OCI-LY1 (cell line): ENCODE measurements at regions not wholly inside any gene's neighbourhood (a gene's known extent, or its start where the extent isn't known, plus 50 kb on each side); places are given as distances from the start of the nearest gene placed in this dataset.
"Not testable (repeated sequence)": the region's sequence is repeated elsewhere in the genome, so short reads cannot be mapped to it uniquely, and the experiment has no call there.

ENCODE experiments used
- H2AFZ ChIP-seq: fragments of 200-600 bp; sonication (generic), shearing (Covaris generic); 2 replicates; pipeline ENCODE4 v1.6.0; 2014; ENCODE audit warnings: antibody characterized with exemption, mild to moderate bottlenecking, low read length
- H3F3A ChIP-seq: fragments of 200-600 bp; sonication (generic), shearing (Covaris generic); 2 replicates; pipeline ENCODE4 v1.6.0; 2014; ENCODE audit warnings: mild to moderate bottlenecking, antibody characterized with exemption, low read length, moderate library complexity; ENCODE audit not compliant: insufficient read depth
- H3K27ac ChIP-seq: fragments of 200-600 bp; sonication (generic); 2 replicates; pipeline ENCODE4 v1.5.1; 2014; ENCODE audit warnings: low read length, mixed run types, mild to moderate bottlenecking, low read depth; ENCODE audit not compliant: poor library complexity, severe bottlenecking
- H3K27me3 ChIP-seq: fragments of 200-600 bp; sonication (generic); 2 replicates; pipeline ENCODE4 v1.6.0; 2014; ENCODE audit warnings: antibody characterized with exemption, mild to moderate bottlenecking, low read length, moderate library complexity; ENCODE audit not compliant: insufficient read depth
- H3K36me3 ChIP-seq: fragments of 200-600 bp; sonication (generic); 2 replicates; pipeline ENCODE4 v1.6.1; 2014; ENCODE audit warnings: mild to moderate bottlenecking, antibody characterized with exemption, low read length, moderate library complexity, mixed read lengths; ENCODE audit not compliant: insufficient read depth
- H3K4me1 ChIP-seq: fragments of 200-600 bp; sonication (generic); 2 replicates; pipeline ENCODE4 v1.5.1; 2014; ENCODE audit warnings: mild to moderate bottlenecking, low read length, moderate library complexity; ENCODE audit not compliant: insufficient read depth, severe bottlenecking
- H3K4me2 ChIP-seq: fragments of 200-600 bp; sonication (generic), shearing (Covaris generic); 2 replicates; pipeline ENCODE4 v1.6.1; 2014; ENCODE audit warnings: low read length
- H3K4me3 ChIP-seq: fragments of 200-600 bp; sonication (generic); 2 replicates; pipeline ENCODE4 v1.5.1; 2014; ENCODE audit warnings: low read length, low read depth, mild to moderate bottlenecking, mixed read lengths; ENCODE audit not compliant: poor library complexity, severe bottlenecking
- H3K79me2 ChIP-seq: fragments of 200-600 bp; shearing (Covaris generic); 2 replicates; pipeline ENCODE4 v1.6.1; 2016; ENCODE audit warnings: mixed run types, low read length, mixed read lengths; ENCODE audit not compliant: insufficient read depth
- H3K9ac ChIP-seq: fragments of 200-600 bp; sonication (generic), shearing (Covaris generic); 2 replicates; pipeline ENCODE4 v1.6.1; 2014; ENCODE audit warnings: mild to moderate bottlenecking, low read length, mixed read lengths
- H3K9me2 ChIP-seq: fragments of 200-600 bp; sonication (generic), shearing (Covaris generic); 2 replicates; pipeline ENCODE4 v1.6.1; 2014; ENCODE audit warnings: low read depth, mild to moderate bottlenecking, low read length, mixed read lengths
- H3K9me3 ChIP-seq: fragments of 200-600 bp; shearing (Covaris generic); 2 replicates; pipeline ENCODE4 v1.6.1; 2014; ENCODE audit warnings: low read length, mixed read lengths
- H4K20me1 ChIP-seq: fragments of 200-600 bp; sonication (generic), shearing (Covaris generic); 2 replicates; pipeline ENCODE4 v1.6.0; 2016; ENCODE audit warnings: mild to moderate bottlenecking, low read length; ENCODE audit not compliant: insufficient read depth
- EZH2 ChIP-seq: fragments of 200-600 bp; sonication (generic), shearing (Covaris generic); IDR thresholded peaks from 2 replicates; pipeline ENCODE4 v1.8.0; 2017; ENCODE audit warnings: borderline replicate concordance, mixed run types, mild to moderate bottlenecking, antibody characterized with exemption, low read length, moderate library complexity, mixed read lengths
- TF ChIP-seq, protein P1 (sequence below): fragments of 200-600 bp; sonication (generic), shearing (Covaris generic); IDR thresholded peaks from 2 replicates; pipeline ENCODE4 v1.5.1; 2017; ENCODE audit warnings: mild to moderate bottlenecking, antibody characterized with exemption, low read length, moderate library complexity, mixed read lengths

DNA sequence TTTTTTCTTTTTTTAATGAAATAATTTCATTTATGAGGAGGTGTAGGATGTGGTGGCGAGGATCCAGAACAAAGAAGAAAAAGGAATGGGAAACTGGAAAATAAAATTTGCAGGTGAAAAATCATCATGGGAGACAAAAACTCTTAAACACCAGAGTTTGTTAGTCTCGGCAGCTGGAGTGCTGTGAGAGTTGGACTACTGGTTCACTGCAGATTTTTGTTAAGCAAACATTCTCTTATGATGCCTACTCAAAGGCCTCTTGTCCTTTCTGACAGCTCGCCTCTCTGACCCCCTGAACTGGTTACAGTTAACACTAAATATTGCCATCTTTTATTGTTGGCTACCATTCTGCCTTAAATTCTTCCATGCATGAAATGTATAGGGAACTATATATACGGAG lies 152.4 kb upstream of the DPH6 start:
- Histone ChIP-seq H3K9ac (no peak overlapping the region), H3K36me3 (no peaks in the 10 kb centered on the region), H4K20me1 (no peaks in the 10 kb centered on the region), H3K27me3 (no peaks in the 10 kb centered on the region), H3K9me3 (no peaks in the 10 kb centered on the region), H3K4me2 (no peak overlapping the region), H3F3A (no peaks in the 10 kb centered on the region), H3K4me3 (no peak overlapping the region), H3K79me2 (no peaks in the 10 kb centered on the region), H3K9me2 (no peaks in the 10 kb centered on the region), H3K27ac (no peak overlapping the region), H3K4me1 (no peaks in the 10 kb centered on the region), H2AFZ (no peak overlapping the region)
- no peak for TF ChIP-seq EZH2
- TF ChIP-seq, protein P1, sequence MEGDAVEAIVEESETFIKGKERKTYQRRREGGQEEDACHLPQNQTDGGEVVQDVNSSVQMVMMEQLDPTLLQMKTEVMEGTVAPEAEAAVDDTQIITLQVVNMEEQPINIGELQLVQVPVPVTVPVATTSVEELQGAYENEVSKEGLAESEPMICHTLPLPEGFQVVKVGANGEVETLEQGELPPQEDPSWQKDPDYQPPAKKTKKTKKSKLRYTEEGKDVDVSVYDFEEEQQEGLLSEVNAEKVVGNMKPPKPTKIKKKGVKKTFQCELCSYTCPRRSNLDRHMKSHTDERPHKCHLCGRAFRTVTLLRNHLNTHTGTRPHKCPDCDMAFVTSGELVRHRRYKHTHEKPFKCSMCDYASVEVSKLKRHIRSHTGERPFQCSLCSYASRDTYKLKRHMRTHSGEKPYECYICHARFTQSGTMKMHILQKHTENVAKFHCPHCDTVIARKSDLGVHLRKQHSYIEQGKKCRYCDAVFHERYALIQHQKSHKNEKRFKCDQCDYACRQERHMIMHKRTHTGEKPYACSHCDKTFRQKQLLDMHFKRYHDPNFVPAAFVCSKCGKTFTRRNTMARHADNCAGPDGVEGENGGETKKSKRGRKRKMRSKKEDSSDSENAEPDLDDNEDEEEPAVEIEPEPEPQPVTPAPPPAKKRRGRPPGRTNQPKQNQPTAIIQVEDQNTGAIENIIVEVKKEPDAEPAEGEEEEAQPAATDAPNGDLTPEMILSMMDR, result no peak

DNA sequence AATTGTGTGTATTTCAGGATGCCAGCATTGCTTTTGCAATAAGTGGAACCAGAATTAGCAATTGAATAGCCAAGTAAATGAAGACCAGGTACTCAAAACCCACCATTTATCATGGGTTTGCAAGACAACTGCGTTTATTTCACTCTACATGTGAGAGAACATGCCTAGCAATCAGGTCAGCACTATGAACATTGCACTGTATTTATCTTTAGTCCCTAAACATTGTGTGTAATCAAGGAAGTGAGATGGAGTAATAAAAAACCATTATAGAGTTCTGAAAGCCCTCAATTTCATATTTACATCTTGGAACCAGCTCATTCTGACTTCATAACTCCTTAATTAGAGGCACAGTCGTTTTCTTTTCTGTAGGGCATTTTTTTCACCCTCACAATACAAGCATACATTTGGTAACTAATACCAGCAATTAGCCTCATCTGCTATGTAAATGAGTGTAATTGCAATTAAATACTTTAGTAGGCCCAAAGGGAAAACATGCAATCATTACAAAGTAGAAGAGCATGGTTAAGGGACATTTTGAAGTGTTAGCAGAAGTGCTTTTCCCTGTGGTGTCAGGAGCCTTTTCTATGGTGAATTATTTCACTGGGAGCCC lies 153.1 kb upstream of the DPH6 start:
- no peak for TF ChIP-seq EZH2
- Histone ChIP-seq H3K9ac (no peak overlapping the region), H3K4me3 (no peak overlapping the region), H3K27ac (no peak overlapping the region), H3K9me3 (no peaks in the 10 kb centered on the region), H4K20me1 (no peaks in the 10 kb centered on the region), H3K9me2 (no peaks in the 10 kb centered on the region), H3F3A (no peaks in the 10 kb centered on the region), H3K27me3 (no peaks in the 10 kb centered on the region), H3K4me1 (no peaks in the 10 kb centered on the region), H3K79me2 (no peaks in the 10 kb centered on the region), H3K4me2 (no peak overlapping the region), H3K36me3 (no peaks in the 10 kb centered on the region), H2AFZ (no peak overlapping the region)

DNA sequence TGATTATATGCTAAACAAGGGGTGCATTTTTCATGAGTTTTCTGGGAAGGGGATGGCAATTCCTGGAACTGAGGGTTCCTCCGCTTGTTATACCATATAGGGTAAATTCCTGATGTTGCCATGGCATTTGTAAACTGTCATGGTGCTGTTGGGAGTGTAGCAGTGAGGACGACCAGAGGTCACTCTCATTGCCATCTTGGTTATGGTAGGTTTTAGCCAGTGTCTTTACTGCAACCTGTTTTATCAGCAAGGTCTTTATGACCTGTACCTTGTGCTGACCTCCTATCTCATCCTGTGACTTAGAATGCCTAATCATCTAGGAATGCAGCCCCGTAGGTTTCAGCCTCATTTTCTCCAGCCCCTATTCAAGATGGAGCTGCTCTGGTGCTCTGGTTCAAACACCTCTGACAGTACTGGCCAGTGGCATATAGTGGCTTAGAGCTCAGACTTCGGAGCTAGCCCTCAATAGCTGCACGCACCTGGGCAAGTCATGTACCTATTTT lies 154.2 kb upstream of the DPH6 start:
- H3K9ac ChIP-seq, H3K9me3 ChIP-seq, H3F3A ChIP-seq, H3K4me2 ChIP-seq, H3K9me2 ChIP-seq, H3K79me2 ChIP-seq, H3K27me3 ChIP-seq, H4K20me1 ChIP-seq, H3K4me3 ChIP-seq, H3K27ac ChIP-seq, H3K4me1 ChIP-seq, H2AFZ ChIP-seq, H3K36me3 ChIP-seq: not testable (repeated sequence)

DNA sequence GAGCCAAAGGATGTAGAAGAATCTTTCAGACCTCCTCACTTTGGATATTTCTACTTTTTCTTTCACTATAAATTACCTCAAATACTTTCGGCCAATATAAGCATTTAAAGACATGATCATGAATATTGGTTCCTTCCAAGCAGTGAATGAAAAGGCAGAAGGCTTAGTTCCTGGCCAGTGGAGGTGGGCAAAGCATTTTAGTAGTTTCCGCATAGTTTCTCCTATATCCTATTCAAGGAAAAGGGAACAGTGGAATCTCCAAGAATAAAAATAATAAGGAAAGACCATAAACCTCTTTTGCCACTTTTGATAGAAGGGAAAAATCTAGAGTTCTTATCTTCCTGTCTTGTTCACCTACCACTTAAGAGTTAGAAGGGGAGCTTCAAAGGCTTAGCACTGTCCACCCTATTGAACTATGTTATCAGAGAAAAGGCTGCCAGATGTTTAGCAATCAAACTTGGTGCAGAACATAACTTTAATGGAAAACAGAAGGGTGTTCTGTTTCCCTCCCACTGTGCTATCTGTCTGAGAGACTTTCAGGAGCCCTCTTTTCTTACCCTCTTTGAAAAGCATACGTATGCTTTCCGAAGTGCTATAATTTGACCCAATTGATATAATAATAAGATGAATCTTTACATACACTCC lies 155.6 kb upstream of the DPH6 start:
- no peaks in the 10 kb centered on the region for H3K9me3 ChIP-seq
- H3K9me2 ChIP-seq, result no peaks in the 10 kb centered on the region
- no peak overlapping the region for H3K4me3 ChIP-seq
- no peak overlapping the region for H3K4me2 ChIP-seq
- no peak for TF ChIP-seq EZH2
- TF ChIP-seq, protein P1, result no peak
- H3K27me3 ChIP-seq, result no peaks in the 10 kb centered on the region
- no peaks in the 10 kb centered on the region for H4K20me1 ChIP-seq
- no peaks in the 10 kb centered on the region for H3K79me2 ChIP-seq
- H3F3A ChIP-seq, result no peaks in the 10 kb centered on the region
- H3K9ac ChIP-seq, result no peak overlapping the region
- H3K27ac ChIP-seq, result no peak overlapping the region
- H2AFZ ChIP-seq, result no peak overlapping the region
- H3K36me3 ChIP-seq, result no peaks in the 10 kb centered on the region
- H3K4me1 ChIP-seq, result no peaks in the 10 kb centered on the region
